ENCODE measurements at regions not wholly inside any gene's neighbourhood (a gene's known extent, or its start where the extent isn't known, plus 50 kb on each side); places are given as distances from the start of the nearest gene placed in this dataset.
"Not testable (repeated sequence)": the region's sequence is repeated elsewhere in the genome, so short reads cannot be mapped to it uniquely, and the experiment has no call there.

- DNase-seq (ENCODE audit: low read depth in 2 of 2), result no peak
Observed at GRCh38 chr10:30531751-30532530, 97.6 kb downstream of the LYZL2 start.

- DNase-seq (ENCODE audit: low read depth in 2 of 2), result no peak
Observed at GRCh38 chr10:30529373-30529998, 95.5 kb downstream of the MAP3K8 start.

DNA sequence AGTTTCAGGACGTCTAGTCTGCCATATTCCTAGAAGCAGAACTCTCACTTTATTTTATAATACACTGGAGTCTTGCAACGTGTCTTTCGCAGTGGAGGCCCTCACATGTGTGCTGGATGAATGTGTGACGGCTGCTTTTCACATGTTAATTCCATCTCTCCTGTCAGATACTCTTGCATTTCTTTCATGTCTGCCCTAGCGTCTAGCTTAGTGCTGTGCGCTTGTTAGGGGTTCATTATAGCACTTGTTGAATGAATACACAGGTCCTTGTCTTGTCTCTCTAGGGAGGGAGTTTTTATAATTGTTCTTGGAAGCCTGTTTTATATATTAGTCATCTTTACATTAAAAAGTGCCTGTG, 94.4 kb downstream of the MAP3K8 start:
- no peak for DNase-seq (ENCODE audit: low read depth in 2 of 2)

- DNase-seq (ENCODE audit: low read depth in 2 of 2), result no peak
Observed at GRCh38 chr10:30527623-30528428, 93.8 kb downstream of the MAP3K8 start.

DNA sequence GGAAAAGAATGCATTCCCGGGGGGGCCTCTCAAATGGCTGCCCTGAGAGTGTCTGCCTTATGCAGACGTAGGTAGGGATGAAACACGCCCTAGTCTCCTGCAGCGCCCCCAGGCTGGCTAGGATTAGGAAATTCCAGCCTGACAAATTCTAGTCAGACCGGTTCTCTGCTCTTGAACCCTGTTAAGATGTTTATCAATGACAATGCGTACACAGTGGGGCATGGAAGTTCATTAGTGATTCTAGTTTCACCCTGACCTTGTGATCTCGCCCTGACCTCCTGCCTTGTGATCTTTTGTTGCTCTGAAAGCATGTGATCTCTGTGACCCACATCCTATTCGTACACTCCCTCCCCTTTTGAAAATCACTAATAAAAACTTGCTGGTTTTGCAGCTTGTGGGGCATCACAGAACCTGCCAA, 88.7 kb downstream of the MAP3K8 start:
- not testable (repeated sequence) for DNase-seq (ENCODE audit: low read depth in 2 of 2)

GRCh38 chr10:30518907-30519306, 84.9 kb downstream of the MAP3K8 start:
- no peak for DNase-seq (ENCODE audit: low read depth in 2 of 2)

Data from dermis microvascular lymphatic vessel endothelial cell (primary cell).